ENCODE measurements at regions not wholly inside any gene's neighbourhood (a gene's known extent, or its start where the extent isn't known, plus 50 kb on each side); places are given as distances from the start of the nearest gene placed in this dataset.

GRCh38 chr2:194491409-194492115 is 1165.5 kb upstream of the SLC39A10 start:
- no peak overlapping the region for H4K5ac ChIP-seq (ENCODE audit: insufficient read length, low read depth, low read length)
- TF ChIP-seq CBX5 (IDR thresholded peaks at IDR 0.05; ENCODE audit: low read depth, low read length) = no peak
- TF ChIP-seq CREB1 (IDR thresholded peaks at IDR 0.05) = no peak
- TF ChIP-seq SRF (IDR thresholded peaks at IDR 0.05; ENCODE audit: low read depth, low read length) = no peak
- no peak for TF ChIP-seq E2F6 (IDR thresholded peaks at IDR 0.05)
- TF ChIP-seq TBP (IDR thresholded peaks at IDR 0.05; ENCODE audit: low read depth, low read length) = no peak
- TF ChIP-seq JUN (IDR thresholded peaks at IDR 0.05; ENCODE audit: low read depth, low read length) = no peak
- TF ChIP-seq MAFK (IDR thresholded peaks at IDR 0.05; ENCODE audit: low read depth, low read length) = no peak
- TF ChIP-seq CHD1 (IDR thresholded peaks at IDR 0.05; ENCODE audit: low read depth, low read length) = no peak
- TF ChIP-seq CBX8 (IDR thresholded peaks at IDR 0.05; ENCODE audit: borderline replicate concordance, low read depth, low read length) = no peak
- no peak for TF ChIP-seq POLR2AphosphoS5 (IDR thresholded peaks at IDR 0.05; ENCODE audit: low read depth, low read length)
- no peak for TF ChIP-seq CEBPB (IDR thresholded peaks at IDR 0.05; ENCODE audit: low read depth, low read length)
- no peak for TF ChIP-seq GTF2F1 (IDR thresholded peaks at IDR 0.05; ENCODE audit: borderline replicate concordance, low read depth, low read length)
- TF ChIP-seq CTBP2 (IDR thresholded peaks at IDR 0.05; ENCODE audit: borderline replicate concordance, insufficient read depth, insufficient read length, low read length) = no peak
- TF ChIP-seq NANOG (IDR thresholded peaks at IDR 0.05; ENCODE audit: insufficient read depth, low read depth, low read length, poor library complexity, severe bottlenecking) = no peak
- no peak overlapping the region for H2BK20ac ChIP-seq (ENCODE audit: low read length)
- H3K27ac ChIP-seq (ENCODE audit: low read depth, low read length) = no peak overlapping the region
- ChIA-PET POLR2A (ENCODE audit: partially characterized antibody) (no interaction called here), CTCF (ENCODE audit: partially characterized antibody) (no interaction called here)
- H3K18ac ChIP-seq (ENCODE audit: extremely low read depth, low read length) = no peak overlapping the region
- H2BK120ac ChIP-seq (replicated peaks; ENCODE audit: low read depth, low read length) = no peak overlapping the region
- FAIRE-seq (no peak), DNase-seq (ENCODE audit: low read depth in 1 of 2, low spot score in 2 of 2) (no peak)
- H3K9me3 ChIP-seq (ENCODE audit: insufficient read depth in 2 of 2, low read depth in 1 of 2, low read length in 1 of 2) = no peaks in the 10 kb centered on the region
- no peaks in the 10 kb centered on the region for H3K79me1 ChIP-seq (ENCODE audit: low read depth, low read length)
- H2BK15ac ChIP-seq (ENCODE audit: low read length) = no peak overlapping the region
- no peak overlapping the region for H2AFZ ChIP-seq (ENCODE audit: low read length)
- H2AK5ac ChIP-seq (ENCODE audit: low read depth, low read length) = no peak overlapping the region
- H2BK5ac ChIP-seq (ENCODE audit: low read depth, low read length) = no peak overlapping the region
- no peaks in the 10 kb centered on the region for H3K23me2 ChIP-seq (ENCODE audit: low read depth, low read length)
- H3K4me1 ChIP-seq (replicated peaks in 1 of 4; ENCODE audit: control insufficient read depth in 3 of 4, insufficient read depth in 4 of 4, low read length in 3 of 4) = no peaks in the 10 kb centered on the region
- H3K36me3 ChIP-seq (ENCODE audit: control insufficient read depth in 2 of 4, insufficient read depth in 4 of 4, low read length in 3 of 4) = no peaks in the 10 kb centered on the region
- no peaks in the 10 kb centered on the region for H4K20me1 ChIP-seq (replicated peaks in 1 of 2; ENCODE audit: control insufficient read depth in 1 of 2, insufficient read depth in 2 of 2, low read length in 2 of 2)
- no peak overlapping the region for H4K8ac ChIP-seq (ENCODE audit: extremely low read depth, insufficient read depth, low read length)
- H3K4me3 ChIP-seq (ENCODE audit: extremely low read depth in 1 of 4, insufficient read depth in 2 of 4, low read depth in 3 of 4, low read length in 4 of 4) = no peak overlapping the region
- H3K23ac ChIP-seq (ENCODE audit: insufficient read length) = no peak overlapping the region
- no peak overlapping the region for H3K9ac ChIP-seq (replicated peaks in 1 of 4; ENCODE audit: extremely low read depth in 1 of 4, low read depth in 3 of 4, low read length in 3 of 4)
- no peak overlapping the region for H3K56ac ChIP-seq (replicated peaks; ENCODE audit: insufficient read length, low read depth, low read length)
- WGBS, 2 experiments (ENCODE audit: extremely low coverage in 1 of 2, insufficient coverage in 1 of 2, insufficient read length in 1 of 2, insufficient replicate concordance in 2 of 2, low coverage in 1 of 2, low lambda C conversion rate in 2 of 2, missing lambda C conversion rate in 1 of 2) = 80% methylated on average over 2 of the region's 2 CpGs; no CpG with 5 or more reads in 1 of the 2 experiments
- H3K4me2 ChIP-seq (ENCODE audit: insufficient read depth in 1 of 2, low read depth in 2 of 2, low read length in 2 of 2) = no peak overlapping the region
- no peaks in the 10 kb centered on the region for H3K27me3 ChIP-seq (replicated peaks in 1 of 4; ENCODE audit: control insufficient read depth in 3 of 4, extremely low read depth in 1 of 4, insufficient read depth in 3 of 4, low read length in 3 of 4)
- no peak overlapping the region for H3K4ac ChIP-seq (replicated peaks; ENCODE audit: insufficient read length, low read depth, low read length)
- no peak overlapping the region for H4K91ac ChIP-seq (replicated peaks; ENCODE audit: insufficient read length, low read length)
- no peak overlapping the region for H2BK12ac ChIP-seq (ENCODE audit: low read depth, low read length)
- no peak overlapping the region for H3K14ac ChIP-seq (ENCODE audit: insufficient read length)
- H3K79me2 ChIP-seq (ENCODE audit: control insufficient read depth in 1 of 2, insufficient read depth in 2 of 2, low read length in 2 of 2) = no peaks in the 10 kb centered on the region
